NCI-H146 treated with DMSO at 0.1 percent for 48 hours (cell line): ENCODE measurements at regions not wholly inside any gene's neighbourhood (a gene's known extent, or its start where the extent isn't known, plus 50 kb on each side); places are given as distances from the start of the nearest gene placed in this dataset.
"Not testable (repeated sequence)": the region's sequence is repeated elsewhere in the genome, so short reads cannot be mapped to it uniquely, and the experiment has no call there.

Experiments used
- DNase-seq: peaks from one replicate; lab custom pipeline; 2025; ENCODE audit not compliant: unreplicated experiment; lab: John Stamatoyannopoulos, UW

DNA sequence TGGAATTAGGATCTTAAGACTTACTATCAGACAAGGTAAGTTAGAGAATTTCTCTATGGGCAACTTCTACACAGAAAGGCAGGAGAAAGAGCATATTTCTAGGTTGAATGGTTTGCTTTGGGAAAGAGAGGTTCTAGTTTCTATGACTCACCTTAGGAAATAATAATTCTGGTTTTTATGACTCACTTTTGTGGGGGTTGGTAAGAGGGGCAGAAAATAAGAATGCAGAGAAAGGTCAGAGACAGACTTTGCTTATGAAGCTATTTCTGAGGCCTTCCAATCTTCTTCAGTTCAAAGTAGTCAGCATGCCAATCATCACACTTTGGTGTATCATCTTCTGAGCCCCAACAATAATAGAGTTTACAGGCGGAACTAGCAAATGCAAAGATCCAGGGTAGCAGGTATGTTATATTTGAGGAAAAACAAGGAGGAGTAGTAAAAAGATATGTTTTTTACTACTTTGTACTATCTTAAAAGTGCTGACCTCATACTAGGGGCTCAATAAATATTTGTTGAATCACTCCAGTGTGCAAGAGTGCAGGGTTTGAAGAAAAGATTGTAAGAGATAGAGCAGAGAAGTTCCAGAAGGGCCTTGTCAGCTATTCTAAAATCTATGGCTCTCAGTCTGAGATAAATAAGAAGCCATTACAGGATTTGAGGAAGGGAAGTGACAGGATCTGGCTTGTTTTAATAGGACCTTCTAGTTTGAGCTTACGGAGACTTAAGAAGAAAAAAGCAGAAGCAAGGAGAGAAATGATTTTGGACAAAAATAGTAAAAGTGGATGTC, 56.7 kb upstream of the LRFN5 start:
- no peak for DNase-seq

DNA sequence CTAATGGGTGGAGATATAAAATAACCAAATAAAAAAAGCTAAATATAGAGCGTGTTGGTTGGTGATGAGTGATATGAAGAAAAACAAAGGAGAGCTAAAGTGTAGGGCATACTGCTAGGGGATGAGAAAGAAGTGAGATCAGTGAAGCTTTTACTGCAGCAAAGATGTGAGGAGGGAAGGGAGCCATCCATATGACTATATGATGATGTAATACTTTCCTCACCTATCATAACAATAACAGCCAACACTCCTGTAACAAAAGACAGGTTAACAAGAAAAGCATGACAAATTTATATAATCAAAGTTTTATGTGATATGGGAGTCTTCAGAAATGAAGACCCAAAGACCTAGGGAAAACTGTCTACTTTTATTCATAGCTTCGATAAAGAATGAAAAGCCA, 57.4 kb upstream of the LRFN5 start:
- DNase-seq: no peak

DNA sequence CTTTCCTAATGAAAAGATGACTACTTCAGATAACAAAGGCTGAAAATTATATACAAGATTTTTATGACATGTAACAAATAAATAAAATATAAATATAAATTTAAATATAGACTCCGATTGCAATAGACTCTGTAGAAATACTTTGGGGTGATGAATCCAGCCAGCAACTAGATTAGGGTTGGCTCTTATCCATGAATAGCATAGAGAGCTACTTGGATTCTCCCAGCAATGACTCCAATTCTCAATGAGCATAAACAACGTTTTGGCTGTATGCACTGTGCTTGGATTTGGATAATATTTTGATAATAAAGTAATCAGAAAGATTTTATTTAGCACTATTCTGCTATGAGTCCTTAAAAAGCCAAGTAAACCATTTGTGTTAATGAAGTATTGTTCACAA, 58.0 kb upstream of the LRFN5 start:
- no peak for DNase-seq

DNA sequence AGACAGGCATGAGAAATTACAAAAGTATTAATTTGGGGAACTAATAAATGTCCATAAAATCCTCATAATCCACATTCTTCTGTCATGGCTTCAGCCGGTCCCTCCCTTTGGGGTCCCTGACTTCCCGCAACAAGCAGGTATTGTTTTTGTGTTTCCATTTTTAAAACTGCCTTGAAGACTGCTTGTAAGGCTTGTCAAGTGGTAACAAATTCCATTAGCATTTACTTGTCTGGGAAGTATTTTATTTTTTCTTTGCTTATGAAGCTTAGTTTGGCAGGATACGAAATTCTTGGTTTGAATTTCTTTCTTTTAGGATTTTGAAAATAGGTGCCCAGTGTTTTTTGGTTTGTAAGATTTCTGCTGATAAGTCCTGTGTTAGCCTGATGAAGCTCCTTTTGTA, 65.3 kb upstream of the LRFN5 start:
- DNase-seq: no peak

DNA sequence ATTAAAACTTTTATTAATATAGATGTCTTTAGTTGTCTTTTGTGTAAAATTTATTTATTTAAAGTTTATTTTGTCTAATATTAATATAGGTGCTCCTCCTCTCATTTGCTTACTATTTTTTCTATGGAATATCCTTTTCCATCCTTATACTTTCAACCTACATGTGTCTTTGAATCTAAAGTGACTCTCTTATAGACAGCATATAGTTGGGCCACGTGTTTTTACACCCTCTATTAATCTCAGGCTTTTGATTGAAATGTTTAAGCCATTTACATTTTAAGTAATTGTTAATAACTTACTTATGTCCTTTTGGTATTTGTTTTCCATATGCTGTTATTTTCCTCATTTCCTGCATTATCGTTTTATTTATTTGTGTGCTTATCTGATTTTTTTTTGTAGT, 74.4 kb upstream of the LRFN5 start:
- DNase-seq: no peak

DNA sequence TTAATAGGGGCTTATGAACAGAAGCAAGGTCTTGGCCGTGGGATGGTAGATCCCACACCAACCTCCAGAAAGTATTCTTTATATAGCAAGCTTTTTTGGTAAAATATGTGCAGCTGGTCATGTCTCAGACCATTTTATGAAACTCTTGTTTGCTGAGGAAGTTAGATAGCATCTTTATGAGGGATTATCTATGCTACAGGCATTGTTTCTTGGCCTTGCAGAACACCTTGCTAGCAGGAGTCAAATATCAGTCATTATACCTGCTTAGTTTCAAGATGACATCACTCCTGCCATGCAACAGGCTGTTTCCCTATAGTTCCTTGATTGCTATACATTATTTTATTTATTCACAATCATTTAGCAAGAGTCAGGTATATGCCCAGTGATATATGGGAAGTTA, 84.8 kb upstream of the LRFN5 start:
- no peak for DNase-seq

DNA sequence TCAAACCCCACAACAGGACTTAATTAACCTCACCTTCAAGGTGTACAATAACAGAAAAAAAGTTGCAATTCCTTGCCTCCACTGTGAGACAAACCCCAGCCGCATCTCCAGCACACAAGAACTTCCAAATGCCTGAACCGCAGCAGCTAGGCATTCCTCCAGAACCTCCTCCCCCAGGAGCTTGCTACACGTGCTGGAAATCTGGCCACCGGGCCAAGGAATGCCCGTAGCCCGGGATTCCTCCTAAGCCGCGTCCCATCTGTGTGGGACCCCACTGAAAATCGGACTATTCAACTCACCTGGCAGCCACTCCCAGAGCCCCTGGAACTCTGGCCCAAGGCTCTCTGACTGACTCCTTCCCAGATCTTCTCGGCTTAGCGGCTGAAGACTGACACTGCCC, 88.6 kb upstream of the LRFN5 start:
- DNase-seq: not testable (repeated sequence)

DNA sequence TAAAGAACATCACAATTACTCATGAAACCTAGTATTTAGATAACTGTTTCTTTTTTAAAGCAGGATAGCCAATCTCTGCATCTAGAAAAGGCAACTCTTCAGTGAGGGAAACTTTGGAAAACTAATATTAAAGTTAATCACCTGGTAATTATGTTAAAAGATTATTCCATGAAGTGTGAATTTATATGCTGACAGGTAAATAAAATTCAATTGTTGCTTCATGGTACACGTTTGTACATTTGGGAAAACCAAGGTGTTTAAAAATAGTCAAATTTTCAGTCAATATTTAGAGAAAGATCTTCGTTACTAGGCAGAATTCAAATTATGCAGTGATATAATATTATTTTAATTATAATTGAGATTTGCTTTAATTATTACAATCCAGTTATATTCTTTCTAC, 100.1 kb upstream of the LRFN5 start:
- no peak for DNase-seq

DNA sequence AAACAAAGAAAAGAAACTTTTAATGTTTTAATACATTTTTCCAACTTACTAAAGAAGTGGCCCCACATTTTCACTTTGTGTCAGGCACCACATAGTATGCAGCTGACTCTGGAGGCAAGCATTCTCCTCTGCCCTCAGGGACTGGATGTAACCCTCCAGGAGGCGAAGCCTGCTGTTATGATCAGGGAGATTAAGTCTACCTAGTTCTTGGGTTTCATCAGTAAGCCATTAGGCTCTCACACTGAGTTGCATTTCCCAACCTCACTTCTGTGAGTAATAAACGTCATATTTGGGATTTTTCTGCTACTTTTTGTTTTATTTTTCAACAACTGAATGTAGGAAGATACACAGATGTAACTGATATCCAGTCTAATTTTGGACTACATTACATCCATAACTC, 101.2 kb upstream of the LRFN5 start:
- DNase-seq: no peak

DNA sequence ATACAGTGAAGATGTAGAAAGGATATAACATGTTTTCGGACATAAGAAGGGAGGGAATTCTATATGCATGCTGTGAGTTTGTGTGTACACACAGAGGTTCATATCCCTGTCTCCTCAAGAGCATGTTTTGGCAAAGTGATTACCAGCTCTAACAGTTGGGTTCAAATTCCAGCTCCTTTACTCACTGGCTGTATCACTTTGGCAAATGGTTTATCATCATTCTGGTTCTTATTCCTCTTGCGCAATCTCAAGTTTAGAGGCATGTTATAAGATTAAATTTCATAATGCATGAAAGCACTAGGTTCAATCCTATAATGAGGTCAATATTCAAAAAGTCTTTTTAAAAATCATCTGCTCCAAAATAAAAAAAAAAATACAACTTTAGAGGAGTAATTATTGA, 107.7 kb upstream of the LRFN5 start:
- DNase-seq: no peak

DNA sequence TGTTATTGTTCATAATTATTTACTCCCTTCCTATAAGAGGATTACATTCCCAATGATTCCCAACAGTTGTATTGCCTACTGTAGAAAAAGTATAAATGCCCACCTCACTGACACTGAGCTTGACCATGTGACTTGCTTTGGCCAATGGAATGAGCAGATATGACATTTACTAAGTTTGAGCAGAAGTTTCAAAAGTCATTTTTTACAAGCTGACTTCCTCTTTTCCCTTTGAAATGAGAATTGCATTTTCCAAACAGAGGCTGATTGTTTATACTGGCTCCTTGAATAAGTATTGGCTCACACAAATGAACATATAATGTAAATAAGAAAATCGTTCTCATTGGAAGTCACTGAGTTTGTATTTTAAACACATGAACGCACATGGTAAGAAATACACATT, 116.4 kb upstream of the LRFN5 start:
- no peak for DNase-seq

DNA sequence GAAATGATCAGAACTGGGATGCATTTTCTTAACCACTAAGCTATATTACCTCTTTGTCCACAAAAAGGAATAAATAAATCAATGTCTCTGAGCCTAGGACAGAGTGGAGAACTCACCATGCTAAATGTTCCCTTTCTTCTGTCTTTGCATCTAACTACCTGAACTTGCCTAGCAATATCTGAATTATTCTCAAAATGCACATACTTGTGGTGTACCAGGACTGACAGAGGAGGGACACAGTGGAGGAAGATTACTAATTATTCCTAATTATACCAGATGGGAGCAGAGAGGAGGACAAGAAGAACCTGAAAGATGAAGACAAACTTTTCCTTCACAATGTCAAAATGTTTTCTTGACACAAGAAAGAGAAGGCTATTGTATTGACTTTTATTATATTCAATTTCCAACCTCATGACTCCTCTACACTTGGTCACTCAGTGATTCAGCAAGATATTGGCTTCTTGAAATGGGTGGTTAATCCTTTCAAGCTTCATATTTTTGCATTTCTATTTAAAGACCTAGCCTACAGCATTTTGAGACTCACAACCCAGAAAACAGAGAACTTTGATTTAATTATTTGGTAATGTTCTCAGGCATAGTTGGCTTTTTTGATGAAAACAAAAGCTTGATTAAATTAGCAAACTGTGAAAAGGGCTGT, 117.2 kb upstream of the LRFN5 start:
- no peak for DNase-seq

DNA sequence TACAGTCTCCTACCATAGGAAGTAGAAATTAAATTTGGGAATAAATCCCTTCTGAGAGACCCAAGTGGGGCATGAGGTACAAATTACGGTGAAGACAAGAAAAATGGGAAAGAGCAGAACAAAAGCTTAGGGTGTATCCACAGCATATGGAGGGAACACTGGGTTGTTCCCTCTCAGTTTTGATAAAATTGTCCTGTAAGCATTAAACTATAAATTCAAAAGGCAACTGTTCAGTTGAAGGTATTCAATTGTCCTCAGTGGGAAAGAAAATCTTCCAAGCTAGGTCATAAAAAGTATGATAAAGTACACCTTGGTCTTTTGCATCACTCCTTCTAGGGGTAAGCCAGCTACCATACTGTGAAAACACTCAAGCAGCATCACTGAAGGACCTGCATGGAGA, 118.3 kb upstream of the LRFN5 start:
- no peak for DNase-seq

DNA sequence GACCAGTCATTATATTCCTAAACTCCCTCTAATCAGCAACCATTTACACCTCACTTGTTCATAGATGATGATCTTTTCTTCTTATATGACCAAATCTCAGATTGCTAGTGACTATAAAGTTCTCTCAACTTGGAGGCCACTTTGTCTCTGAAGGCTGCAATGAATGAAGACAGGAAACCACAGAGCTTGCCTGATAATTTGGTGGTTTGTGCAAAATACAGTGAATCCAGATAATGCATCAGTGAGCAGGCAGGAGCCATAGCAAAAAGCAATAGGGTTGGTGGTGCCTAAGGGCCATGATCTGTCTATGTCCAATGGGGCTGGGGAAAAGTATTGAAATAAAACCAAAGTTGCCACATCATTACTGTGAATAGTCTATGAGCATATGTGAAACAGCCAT, 123.8 kb upstream of the LRFN5 start:
- no peak for DNase-seq

DNA sequence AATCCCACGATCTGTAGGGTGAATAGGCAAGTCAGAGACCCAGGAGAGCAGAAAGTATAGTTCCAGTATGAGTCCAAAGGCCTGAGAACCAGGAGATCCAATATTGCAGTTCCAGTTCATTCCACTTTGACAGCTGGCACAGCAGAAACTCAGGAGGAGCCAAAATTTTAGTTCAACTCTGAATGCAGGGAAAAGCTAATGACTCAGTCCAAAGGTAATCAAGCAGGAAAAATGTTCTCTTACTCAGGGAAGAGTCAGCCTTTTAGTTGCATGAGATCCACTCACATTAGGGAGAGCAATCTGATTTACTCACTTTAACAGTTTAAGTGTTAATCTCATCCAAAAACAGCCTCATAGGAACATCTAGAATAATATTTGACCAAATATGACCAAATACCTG, 130.2 kb upstream of the LRFN5 start:
- DNase-seq: no peak

DNA sequence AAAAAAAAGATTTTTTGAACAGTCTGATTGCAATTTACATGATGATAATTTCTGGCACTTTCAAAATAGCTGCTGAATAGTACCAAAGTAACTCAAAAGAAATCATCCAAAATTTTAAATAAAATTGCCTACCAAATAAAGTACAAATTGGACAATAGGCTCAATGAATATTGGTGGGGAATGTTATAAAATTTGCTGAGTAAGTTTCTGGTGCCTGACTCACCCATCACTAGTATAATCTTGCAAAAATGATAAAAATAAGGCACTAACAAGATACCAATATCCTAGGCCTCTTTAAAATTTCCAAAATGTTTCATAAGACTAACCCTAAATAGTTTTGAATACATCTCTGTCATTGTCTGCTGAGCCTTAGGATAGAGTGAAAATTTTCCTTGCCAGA, 145.3 kb upstream of the LRFN5 start:
- no peak for DNase-seq

DNA sequence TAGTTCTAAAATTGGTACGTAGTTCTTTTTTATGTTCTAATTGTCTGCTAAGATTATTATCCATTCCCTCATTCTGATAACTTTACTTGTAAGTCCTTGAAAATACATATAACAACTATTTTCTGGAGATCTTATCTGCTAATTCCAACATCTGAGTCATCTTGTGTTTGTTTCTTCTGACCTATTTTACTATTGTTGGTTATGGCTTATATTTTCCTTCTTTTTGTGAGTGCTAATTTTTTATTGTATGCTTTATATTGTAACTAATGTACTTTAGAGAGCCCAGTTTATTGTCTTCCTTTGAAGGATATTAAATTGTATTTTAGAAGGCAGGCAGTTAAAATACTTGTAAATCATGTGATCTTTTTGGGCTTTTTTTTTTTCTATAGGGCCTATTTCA, 149.3 kb upstream of the LRFN5 start:
- DNase-seq: no peak

DNA sequence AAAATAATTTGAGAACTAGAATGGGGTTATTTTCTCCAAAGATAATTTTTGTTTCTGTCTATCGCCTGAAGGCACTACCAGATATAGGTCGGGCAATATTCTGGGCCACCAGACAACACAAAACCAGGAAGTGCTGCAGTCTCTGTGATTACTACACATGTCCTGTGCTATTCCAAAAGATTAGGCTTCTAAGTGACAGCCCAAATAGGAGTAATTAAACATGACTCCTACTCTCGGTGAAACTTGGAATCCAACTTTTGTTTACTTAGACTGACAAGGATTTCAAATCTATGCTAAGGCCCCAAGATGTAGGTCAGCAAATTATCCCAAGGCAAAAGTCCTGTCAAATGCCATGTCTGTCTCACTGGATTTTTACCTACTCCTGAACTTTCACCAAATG, 157.6 kb upstream of the LRFN5 start:
- no peak for DNase-seq

DNA sequence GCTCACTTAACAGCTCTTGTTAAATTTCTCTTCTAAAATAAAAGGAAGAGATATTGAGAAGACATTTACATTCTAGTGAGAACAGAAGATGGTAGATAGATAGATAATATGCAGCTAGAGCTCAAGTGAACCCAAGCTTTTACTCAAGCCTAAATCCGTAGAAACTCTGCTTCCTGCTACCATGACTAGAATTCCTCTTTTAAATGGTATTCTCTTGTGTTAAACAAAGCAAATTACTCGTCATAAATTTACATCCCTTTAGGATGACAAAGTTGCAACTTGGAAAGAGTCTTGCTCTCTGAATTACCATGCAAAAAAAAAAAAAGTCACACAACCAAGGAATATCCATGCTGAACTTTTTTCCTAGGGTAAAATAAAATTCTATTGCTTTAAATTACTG, 160.7 kb upstream of the LRFN5 start:
- no peak for DNase-seq

DNA sequence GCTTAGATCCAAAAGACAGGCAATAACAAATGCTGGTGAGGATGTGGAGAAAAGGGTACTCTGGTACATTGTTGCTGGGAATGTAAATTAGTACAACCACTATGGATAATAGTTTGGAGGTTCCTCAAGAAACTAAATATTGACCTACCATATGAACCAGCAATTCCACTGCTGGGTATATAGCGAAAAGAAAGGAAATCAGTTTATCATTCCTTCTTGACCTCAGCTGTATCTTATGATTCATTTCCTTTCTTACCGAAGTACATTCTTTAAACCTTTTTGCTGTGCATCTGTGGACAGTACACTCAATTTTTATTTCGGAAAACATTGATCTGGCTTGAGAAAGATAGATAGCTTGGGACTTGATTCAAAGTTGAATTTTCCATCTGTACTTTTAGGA, 183.2 kb upstream of the LRFN5 start:
- no peak for DNase-seq

DNA sequence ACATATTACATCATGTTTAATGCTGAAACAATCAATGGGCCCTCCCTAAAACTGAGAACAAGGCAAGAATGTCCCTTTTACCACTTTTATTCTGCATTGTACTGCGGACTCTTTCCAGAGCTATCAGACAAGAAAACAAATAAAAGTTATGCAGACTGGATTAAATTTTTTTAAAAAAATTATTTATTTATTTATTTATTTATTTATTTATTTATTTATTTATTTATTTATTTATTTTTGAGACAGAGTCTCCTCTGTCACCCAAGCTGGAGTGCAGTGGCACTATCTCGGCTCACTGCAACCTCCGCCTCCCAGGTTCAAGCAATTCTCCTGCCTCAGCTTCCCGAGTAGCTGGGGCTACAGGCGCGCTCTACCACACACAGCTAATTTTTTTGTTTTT, 185.4 kb upstream of the LRFN5 start:
- DNase-seq: not testable (repeated sequence)

DNA sequence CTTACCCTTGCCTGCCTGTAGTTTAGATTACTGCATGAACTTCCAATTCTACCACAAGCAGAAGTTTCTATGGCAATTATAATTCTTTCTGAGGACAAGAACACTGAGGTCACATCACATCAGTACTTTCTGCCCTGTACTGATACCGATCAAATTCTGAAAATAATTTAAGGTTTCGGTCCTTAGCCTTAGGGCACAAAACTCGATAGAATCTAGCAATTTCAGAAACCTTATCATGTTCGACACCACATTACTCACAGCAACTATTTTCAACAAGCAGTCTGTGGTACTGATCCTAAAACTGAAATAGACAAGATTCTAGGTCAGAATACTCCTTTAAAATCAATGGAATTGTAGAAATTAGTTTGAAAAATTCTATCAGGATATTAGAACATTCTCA, 187.0 kb upstream of the LRFN5 start:
- no peak for DNase-seq

DNA sequence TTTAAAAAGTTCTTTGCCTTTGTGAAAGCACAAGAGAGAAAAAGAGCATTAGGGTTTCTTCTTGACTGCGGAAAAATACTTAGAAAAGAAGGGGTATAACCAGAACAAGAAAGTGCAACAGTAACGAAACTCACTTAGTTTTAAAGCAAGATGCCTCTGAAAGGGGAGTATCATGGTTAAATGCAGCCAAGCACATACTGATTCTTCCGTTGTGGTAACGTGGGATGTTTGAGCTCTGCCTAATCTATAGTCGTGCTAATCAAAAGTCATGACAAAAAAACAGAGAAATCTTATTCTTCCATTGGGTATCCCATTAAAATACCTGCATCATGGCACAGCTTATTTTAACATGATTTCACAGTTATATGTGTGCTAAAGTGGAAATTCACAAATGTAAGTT, 187.8 kb upstream of the LRFN5 start:
- DNase-seq: no peak
